AG09309 (cell line): ENCODE measurements at regions not wholly inside any gene's neighbourhood (a gene's known extent, or its start where the extent isn't known, plus 50 kb on each side); places are given as distances from the start of the nearest gene placed in this dataset.

Experiments
- DNase-seq: peaks from one replicate; pipeline ENCODE4 v3.0.0-alpha.2; 2010; ENCODE audit warnings: low read depth
- H3K4me3 ChIP-seq: 2 replicates; pipeline ENCODE4 v1.5.1; 2011; ENCODE audit warnings: mild to moderate bottlenecking, low read depth, low read length, moderate library complexity; ENCODE audit not compliant: control insufficient read depth
- CTCF ChIP-seq: IDR thresholded peaks from 2 replicates; pipeline ENCODE4 v1.5.1; 2011; ENCODE audit warnings: mild to moderate bottlenecking, low read depth, low read length, inconsistent platforms; ENCODE audit not compliant: insufficient read depth, control insufficient read depth; ENCODE audit errors: missing control alignments

- H3K4me3 ChIP-seq: no peak overlapping the region
- DNase-seq: no peak
- TF ChIP-seq CTCF: no peak
Measured at GRCh38 chr5:108531367-108532128, 149.7 kb upstream of the FBXL17 start.

GRCh38 chr5:108530706-108531105 lies 148.8 kb upstream of the FBXL17 start:
- no peak for TF ChIP-seq CTCF

GRCh38 chr5:108529381-108529780 lies 147.5 kb upstream of the FBXL17 start:
- TF ChIP-seq CTCF: no peak
- DNase-seq: no peak
- H3K4me3 ChIP-seq: no peak overlapping the region

More at GRCh38 chr5:108530706-108531105, 148.8 kb upstream of the FBXL17 start:
- DNase-seq: no peak
- H3K4me3 ChIP-seq: no peak overlapping the region

- no peak overlapping the region for H3K4me3 ChIP-seq
- no peak for TF ChIP-seq CTCF
- no peak for DNase-seq
Measured at GRCh38 chr5:108528655-108529054, 146.8 kb upstream of the FBXL17 start.

GRCh38 chr5:108524564-108524963 lies 142.7 kb upstream of the FBXL17 start:
- no peak for DNase-seq
- no peak for TF ChIP-seq CTCF
- no peak overlapping the region for H3K4me3 ChIP-seq

GRCh38 chr5:108523360-108523759 lies 141.5 kb upstream of the FBXL17 start:
- H3K4me3 ChIP-seq: no peak overlapping the region
- no peak for TF ChIP-seq CTCF
- no peak for DNase-seq
